ENCODE measurements at regions not wholly inside any gene's neighbourhood (a gene's known extent, or its start where the extent isn't known, plus 50 kb on each side); places are given as distances from the start of the nearest gene placed in this dataset.

- TF ChIP-seq, protein P1, sequence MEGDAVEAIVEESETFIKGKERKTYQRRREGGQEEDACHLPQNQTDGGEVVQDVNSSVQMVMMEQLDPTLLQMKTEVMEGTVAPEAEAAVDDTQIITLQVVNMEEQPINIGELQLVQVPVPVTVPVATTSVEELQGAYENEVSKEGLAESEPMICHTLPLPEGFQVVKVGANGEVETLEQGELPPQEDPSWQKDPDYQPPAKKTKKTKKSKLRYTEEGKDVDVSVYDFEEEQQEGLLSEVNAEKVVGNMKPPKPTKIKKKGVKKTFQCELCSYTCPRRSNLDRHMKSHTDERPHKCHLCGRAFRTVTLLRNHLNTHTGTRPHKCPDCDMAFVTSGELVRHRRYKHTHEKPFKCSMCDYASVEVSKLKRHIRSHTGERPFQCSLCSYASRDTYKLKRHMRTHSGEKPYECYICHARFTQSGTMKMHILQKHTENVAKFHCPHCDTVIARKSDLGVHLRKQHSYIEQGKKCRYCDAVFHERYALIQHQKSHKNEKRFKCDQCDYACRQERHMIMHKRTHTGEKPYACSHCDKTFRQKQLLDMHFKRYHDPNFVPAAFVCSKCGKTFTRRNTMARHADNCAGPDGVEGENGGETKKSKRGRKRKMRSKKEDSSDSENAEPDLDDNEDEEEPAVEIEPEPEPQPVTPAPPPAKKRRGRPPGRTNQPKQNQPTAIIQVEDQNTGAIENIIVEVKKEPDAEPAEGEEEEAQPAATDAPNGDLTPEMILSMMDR (IDR thresholded peaks at IDR 0.05; ENCODE audit: low read depth, low read length, poor library complexity, severe bottlenecking): no peak
- TF ChIP-seq EZH2phosphoT487 (IDR thresholded peaks at IDR 0.05; ENCODE audit: borderline replicate concordance, low read length): no peak
Observed at GRCh38 chr5:67858471-67859031, 357.0 kb upstream of the PIK3R1 start.

Measured in DOHH2 (cell line).